Activated CD8-positive, alpha-beta T cell treated with anti-CD3 and anti-CD28 coated beads, Interleukin-2, amount 10 ng/mL, durations not matched to agents 7 days and 5 days (primary cell): ENCODE measurements at regions not wholly inside any gene's neighbourhood (a gene's known extent, or its start where the extent isn't known, plus 50 kb on each side); places are given as distances from the start of the nearest gene placed in this dataset.

ENCODE experiments used
- ATAC-seq: fragments of 150-1000 bp; cut with Tn5 transposase; one replicate; pipeline ENCODE4 v1.10.0; 2021; ENCODE audit warnings: moderate library complexity
- CTCF ChIA-PET: fragments of 350-600 bp; sonication (Branson Sonifier 250); formaldehyde crosslinking; loops from one replicate; lab custom pipeline; 2021; ENCODE audit warnings: antibody characterized with exemption; lab: Charles Lee
- POLR2A ChIA-PET: fragments of 350-600 bp; sonication (Branson Sonifier 250); formaldehyde crosslinking; loops from one replicate; lab custom pipeline; 2021; ENCODE audit warnings: antibody characterized with exemption; lab: Charles Lee
- DNase-seq: peaks from one replicate; pipeline ENCODE4 v3.0.0-alpha.2; 2020
- H3K27ac Mint-ChIP-seq: one replicate; pipeline ENCODE4 v1.8.0; 2021; ENCODE audit warnings: mild to moderate bottlenecking, mixed read lengths
- H3K27me3 Mint-ChIP-seq: one replicate; pipeline ENCODE4 v1.8.0; 2021; ENCODE audit warnings: low read depth, mixed read lengths
- H3K36me3 Mint-ChIP-seq: one replicate; pipeline ENCODE4 v1.8.0; 2021; ENCODE audit warnings: low read depth, mixed read lengths
- H3K4me1 Mint-ChIP-seq: one replicate; pipeline ENCODE4 v1.8.0; 2021; ENCODE audit warnings: low read depth, mixed read lengths
- H3K4me3 Mint-ChIP-seq: one replicate; pipeline ENCODE4 v1.8.0; 2021; ENCODE audit warnings: mild to moderate bottlenecking, mixed read lengths
- H3K9me3 Mint-ChIP-seq: one replicate; pipeline ENCODE4 v1.8.0; 2022; ENCODE audit warnings: mixed read lengths; ENCODE audit not compliant: insufficient read depth

DNA sequence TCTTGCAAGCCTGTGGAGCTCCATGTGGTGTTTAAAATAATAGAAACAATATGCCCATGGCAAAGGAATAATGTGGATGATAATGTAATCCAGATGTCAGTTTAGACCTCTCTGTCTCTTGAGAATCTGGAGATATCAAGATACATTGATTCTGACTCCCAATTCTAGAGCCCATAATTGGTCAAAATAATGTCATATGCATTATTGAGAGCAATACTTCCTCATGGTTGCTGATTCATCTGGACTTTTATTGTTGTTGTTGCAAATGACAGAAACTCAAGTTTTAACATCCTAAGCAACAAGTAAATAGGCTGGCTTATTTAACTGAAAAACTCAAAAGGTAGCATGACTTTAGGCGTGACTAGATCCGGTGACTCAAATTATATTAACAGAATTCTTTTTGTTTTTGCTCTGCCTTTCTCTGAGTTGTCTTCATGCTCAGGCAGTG is 152.1 kb downstream of the PCSK1 start:
- H3K36me3 Mint-ChIP-seq = no peaks in the 10 kb centered on the region
- ATAC-seq (no peak), DNase-seq (no peak)
- ChIA-PET POLR2A (no interaction called here), CTCF (no interaction called here)
- H3K4me3 Mint-ChIP-seq = no peak overlapping the region
- no peaks in the 10 kb centered on the region for H3K9me3 Mint-ChIP-seq
- H3K27me3 Mint-ChIP-seq = peaks cover 2% of the 10 kb centered on the region
- no peak overlapping the region for H3K27ac Mint-ChIP-seq
- peaks cover 2% of the 10 kb centered on the region for H3K4me1 Mint-ChIP-seq

DNA sequence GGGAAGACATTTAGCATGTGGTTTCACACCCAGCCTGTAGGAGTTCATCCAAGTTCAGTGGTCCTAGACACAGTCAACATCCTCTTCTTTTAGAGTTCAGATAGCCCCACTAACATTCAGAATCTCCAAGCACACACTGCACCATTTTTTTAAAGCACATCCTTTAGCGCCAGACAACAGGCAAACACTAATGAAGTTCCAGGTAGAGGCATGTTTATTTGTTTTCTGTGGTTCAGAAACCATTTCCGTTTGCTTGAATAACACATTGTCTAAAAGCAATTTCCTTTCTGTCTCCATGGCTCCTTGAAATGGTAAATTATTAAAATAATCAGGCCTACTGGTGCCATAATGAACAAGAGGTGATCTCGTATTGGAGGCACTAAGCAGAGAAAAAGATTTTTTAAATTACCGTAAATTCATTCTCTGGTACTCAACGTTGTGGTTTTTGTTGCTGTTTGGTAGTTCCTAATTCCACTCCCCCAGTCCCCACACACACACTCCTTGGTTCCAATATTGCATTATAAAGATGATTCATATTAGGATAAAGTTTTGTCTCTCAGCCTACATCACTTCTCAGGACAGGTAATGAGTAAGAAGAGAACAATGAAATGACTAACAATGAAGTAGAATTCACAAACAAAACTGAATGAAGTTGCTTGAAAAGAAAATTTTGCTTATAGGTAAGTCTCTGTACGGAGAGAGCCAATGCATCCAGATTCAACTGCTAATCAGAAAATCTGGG is 153.1 kb downstream of the PCSK1 start:
- Mint-ChIP-seq H3K9me3 (no peaks in the 10 kb centered on the region), H3K27ac (no peak overlapping the region), H3K36me3 (no peaks in the 10 kb centered on the region), H3K4me3 (no peak overlapping the region), H3K27me3 (peaks cover 2% of the 10 kb centered on the region), H3K4me1 (peaks cover 2% of the 10 kb centered on the region)
- DNase-seq (no peak), ATAC-seq (no peak)
- POLR2A ChIA-PET = no interaction called here
- CTCF ChIA-PET = no interaction called here

DNA sequence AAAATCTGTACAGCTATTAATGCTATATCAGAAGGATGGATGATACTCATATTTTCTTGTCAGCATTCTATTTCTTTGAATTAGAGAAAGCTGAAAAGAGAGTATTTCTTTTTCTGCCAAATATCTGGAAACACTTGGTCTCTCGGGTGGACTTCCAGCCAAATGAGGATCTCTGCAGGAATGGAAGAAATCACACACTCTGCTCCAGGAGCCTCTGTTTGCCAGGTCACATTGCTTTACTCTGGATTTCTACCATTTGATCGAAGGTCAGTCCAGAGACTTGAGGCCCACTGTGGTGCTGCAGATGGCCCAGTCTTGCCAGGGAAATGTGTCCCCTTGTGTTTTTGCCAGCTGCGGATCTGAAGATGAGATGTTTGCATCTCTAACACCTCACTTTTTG is 154.1 kb downstream of the PCSK1 start:
- ChIA-PET CTCF (no interaction called here), POLR2A (no interaction called here)
- no peaks in the 10 kb centered on the region for H3K9me3 Mint-ChIP-seq
- DNase-seq (no peak), ATAC-seq (no peak)
- H3K27ac Mint-ChIP-seq = no peak overlapping the region
- H3K4me3 Mint-ChIP-seq = no peak overlapping the region
- H3K4me1 Mint-ChIP-seq = peaks cover 2% of the 10 kb centered on the region
- no peaks in the 10 kb centered on the region for H3K36me3 Mint-ChIP-seq
- peaks cover 2% of the 10 kb centered on the region for H3K27me3 Mint-ChIP-seq

GRCh38 chr5:96275051-96275450 is 158.0 kb downstream of the PCSK1 start:
- no peaks in the 10 kb centered on the region for H3K9me3 Mint-ChIP-seq

DNA sequence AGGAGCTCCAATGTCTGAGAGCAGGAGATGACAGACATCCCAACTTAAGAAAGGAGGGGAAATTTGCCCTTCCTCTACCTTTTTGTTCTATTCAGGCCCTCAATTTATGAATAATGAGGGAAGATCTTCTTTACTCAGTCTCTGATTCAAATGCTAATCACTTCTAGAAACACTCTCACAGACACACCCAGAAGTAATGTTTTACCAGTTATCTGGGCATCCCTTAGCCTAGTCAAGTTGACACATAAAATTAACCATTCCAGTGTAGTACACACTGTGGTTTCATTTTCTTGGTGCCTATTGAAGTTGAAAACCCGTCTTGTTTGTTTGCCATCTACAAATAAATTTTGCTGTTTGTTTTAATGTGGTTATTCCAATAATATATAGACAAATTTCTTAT is 167.6 kb downstream of the PCSK1 start:
- CTCF ChIA-PET = no interaction called here
- Mint-ChIP-seq H3K27ac (no peak overlapping the region), H3K4me1 (no peaks in the 10 kb centered on the region), H3K9me3 (peaks cover 14% of the 10 kb centered on the region), H3K4me3 (no peak overlapping the region), H3K36me3 (no peaks in the 10 kb centered on the region), H3K27me3 (peaks cover 4% of the 10 kb centered on the region)
- ATAC-seq (no peak), DNase-seq (no peak)
- POLR2A ChIA-PET = interaction anchor here (0.7 kb wide), 1 partner anchor 10 kb away, joined by 3 read pairs; no protein-coding TSS in a partner anchor

More at GRCh38 chr5:96275051-96275450, 158.0 kb downstream of the PCSK1 start:
- no peak for ATAC-seq
- Mint-ChIP-seq H3K4me1 (peaks cover 2% of the 10 kb centered on the region), H3K36me3 (no peaks in the 10 kb centered on the region), H3K4me3 (no peak overlapping the region), H3K27ac (no peak overlapping the region), H3K27me3 (peaks cover 5% of the 10 kb centered on the region)
- ChIA-PET POLR2A (interaction anchor here (0.5 kb wide), 2 partner anchors 9 to 236 kb away, joined by 3 read pairs; no protein-coding TSS in a partner anchor), CTCF (no interaction called here)
- no peak for DNase-seq

GRCh38 chr5:96264047-96264446 is 169.0 kb downstream of the PCSK1 start:
- Mint-ChIP-seq H3K4me3 (no peak overlapping the region), H3K9me3 (peaks cover 14% of the 10 kb centered on the region), H3K27me3 (peaks cover 2% of the 10 kb centered on the region), H3K4me1 (no peaks in the 10 kb centered on the region), H3K27ac (no peak overlapping the region), H3K36me3 (no peaks in the 10 kb centered on the region)
- POLR2A ChIA-PET = no interaction called here
- DNase-seq (no peak), ATAC-seq (no peak)
- CTCF ChIA-PET = no interaction called here

DNA sequence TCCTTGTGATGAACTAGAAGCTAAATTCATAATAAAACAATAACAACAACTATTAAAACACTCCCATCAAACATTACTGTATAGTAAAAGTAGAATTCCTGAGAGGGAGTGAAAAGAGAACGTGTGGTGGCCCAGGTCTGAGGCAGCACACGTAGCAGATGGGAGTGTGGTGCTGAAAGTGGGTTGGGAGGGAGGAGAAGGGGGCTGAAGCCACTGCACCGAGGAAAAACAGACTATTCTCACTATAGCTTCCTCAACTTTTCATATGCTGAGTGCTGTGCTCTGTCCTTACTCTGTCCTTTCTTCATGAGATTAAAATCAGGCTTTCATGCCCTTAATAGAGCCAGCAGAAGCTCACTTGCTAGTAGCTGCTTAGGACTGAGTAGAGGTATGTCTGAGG is 170.9 kb downstream of the PCSK1 start:
- POLR2A ChIA-PET = interaction anchor here (0.7 kb wide), 1 partner anchor 141 kb away, joined by 4 read pairs; no protein-coding TSS in a partner anchor
- H3K36me3 Mint-ChIP-seq = no peaks in the 10 kb centered on the region
- no peak overlapping the region for H3K27ac Mint-ChIP-seq
- CTCF ChIA-PET = no interaction called here
- peaks cover 8% of the 10 kb centered on the region for H3K9me3 Mint-ChIP-seq
- no peak overlapping the region for H3K4me3 Mint-ChIP-seq
- no peak for DNase-seq
- ATAC-seq = no peak
- peaks cover 2% of the 10 kb centered on the region for H3K27me3 Mint-ChIP-seq
- no peaks in the 10 kb centered on the region for H3K4me1 Mint-ChIP-seq

DNA sequence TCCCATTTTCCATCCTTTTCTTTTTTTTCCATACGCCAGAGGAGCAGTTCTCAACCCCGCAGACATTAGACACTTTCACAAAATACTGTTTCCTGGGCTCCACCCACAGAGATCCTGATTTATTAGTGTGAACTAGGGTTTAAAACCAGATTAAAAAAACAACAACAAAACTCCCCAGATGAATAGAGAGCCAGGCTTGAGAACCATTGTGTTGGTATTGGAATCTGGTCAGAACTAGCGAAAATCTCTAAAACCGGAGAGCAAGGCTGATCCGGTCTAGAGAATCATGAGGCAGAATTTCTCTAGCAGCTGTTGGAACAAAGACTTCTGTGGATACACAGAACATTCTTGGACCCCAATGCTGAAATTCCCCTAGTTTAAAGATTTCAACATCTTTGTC is 173.0 kb downstream of the PCSK1 start:
- Mint-ChIP-seq H3K4me3 (no peak overlapping the region), H3K9me3 (no peaks in the 10 kb centered on the region), H3K27me3 (peaks cover 2% of the 10 kb centered on the region), H3K4me1 (no peaks in the 10 kb centered on the region), H3K27ac (no peak overlapping the region), H3K36me3 (no peaks in the 10 kb centered on the region)
- DNase-seq (no peak), ATAC-seq (no peak)
- ChIA-PET POLR2A (no interaction called here), CTCF (no interaction called here)

DNA sequence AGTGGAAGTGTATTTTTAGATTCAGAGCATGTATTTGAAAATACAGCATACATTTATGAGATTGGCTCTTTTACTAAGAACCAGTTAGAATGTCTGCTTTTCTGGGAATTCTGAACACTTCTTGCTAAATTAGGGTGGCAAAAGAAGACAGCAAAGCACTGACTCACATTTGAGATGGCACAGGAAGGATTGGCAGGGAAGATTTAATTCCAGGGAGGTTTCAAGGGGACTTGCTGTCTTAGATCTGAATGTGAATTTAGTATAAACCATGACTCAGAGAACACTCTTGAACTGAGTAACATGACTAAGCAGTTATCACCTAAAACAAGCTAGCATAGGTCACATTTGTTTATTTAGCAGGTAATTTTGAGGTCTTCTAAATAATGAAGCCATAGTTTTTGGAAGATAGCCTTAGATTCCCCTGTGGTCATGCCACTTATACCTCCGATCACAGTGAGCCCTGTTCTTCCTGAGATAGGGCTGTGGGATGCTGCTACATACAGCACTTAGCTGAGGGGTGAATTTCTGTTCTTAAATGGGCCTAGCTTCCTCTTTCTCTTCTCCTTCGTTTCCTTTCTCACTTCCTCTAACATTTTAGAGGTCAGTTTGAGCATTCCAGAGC is 173.8 kb downstream of the PCSK1 start:
- H3K27me3 Mint-ChIP-seq = peaks cover 4% of the 10 kb centered on the region
- no peak overlapping the region for H3K27ac Mint-ChIP-seq
- CTCF ChIA-PET = no interaction called here
- H3K4me3 Mint-ChIP-seq = no peak overlapping the region
- no peaks in the 10 kb centered on the region for H3K4me1 Mint-ChIP-seq
- DNase-seq (no peak), ATAC-seq (no peak)
- H3K36me3 Mint-ChIP-seq = no peaks in the 10 kb centered on the region
- POLR2A ChIA-PET = no interaction called here
- H3K9me3 Mint-ChIP-seq = no peaks in the 10 kb centered on the region

DNA sequence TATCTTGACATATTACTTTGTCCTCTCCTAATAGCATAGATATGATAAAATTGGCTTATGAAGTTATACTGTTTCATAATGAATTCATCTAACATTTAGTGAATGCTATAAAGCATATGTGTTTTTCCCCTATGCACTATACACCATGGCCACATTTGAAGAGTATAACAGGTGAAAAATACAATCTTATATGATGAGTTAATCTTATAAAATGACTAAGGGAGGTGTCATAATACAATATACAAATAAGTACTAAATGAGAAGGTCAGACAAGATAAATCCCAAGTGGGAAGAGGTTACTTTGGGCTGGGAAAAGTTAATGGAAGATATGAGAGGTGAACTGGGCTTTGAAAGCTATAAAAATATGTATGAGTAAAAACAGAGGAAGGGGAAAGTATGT is 174.4 kb downstream of the PCSK1 start:
- Mint-ChIP-seq H3K36me3 (no peaks in the 10 kb centered on the region), H3K4me1 (no peaks in the 10 kb centered on the region), H3K9me3 (no peaks in the 10 kb centered on the region), H3K27ac (no peak overlapping the region), H3K27me3 (peaks cover 2% of the 10 kb centered on the region), H3K4me3 (no peak overlapping the region)
- ChIA-PET POLR2A (no interaction called here), CTCF (no interaction called here)
- DNase-seq (no peak), ATAC-seq (no peak)

DNA sequence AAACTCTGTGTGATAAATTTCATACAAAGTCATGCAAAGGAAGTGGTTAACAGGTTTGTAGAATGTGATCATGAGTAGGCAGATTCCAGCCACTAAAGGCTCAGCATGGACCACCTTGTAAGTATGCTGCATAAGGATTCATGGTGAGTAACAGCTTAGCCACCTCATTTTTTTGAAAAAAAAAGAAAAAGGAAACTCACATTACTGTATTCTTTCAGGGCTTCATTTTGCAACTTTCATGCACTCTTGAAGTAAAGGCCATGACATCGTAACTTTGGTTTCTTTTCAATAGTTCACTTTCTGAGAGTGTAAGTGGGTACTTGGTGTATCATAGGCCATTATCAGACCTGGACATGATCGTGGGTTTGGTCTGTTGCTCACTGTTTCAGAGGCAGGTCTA is 175.1 kb downstream of the PCSK1 start:
- no peaks in the 10 kb centered on the region for H3K4me1 Mint-ChIP-seq

GRCh38 chr5:96256795-96257470 is 176.1 kb downstream of the PCSK1 start:
- Mint-ChIP-seq H3K27me3 (peaks cover 2% of the 10 kb centered on the region), H3K27ac (no peak overlapping the region), H3K9me3 (no peaks in the 10 kb centered on the region), H3K36me3 (no peaks in the 10 kb centered on the region), H3K4me3 (no peak overlapping the region), H3K4me1 (no peaks in the 10 kb centered on the region)
- ChIA-PET CTCF (no interaction called here), POLR2A (no interaction called here)
- ATAC-seq (no peak), DNase-seq (no peak)

More for the DNA sequence above, 175.1 kb downstream of the PCSK1 start:
- ChIA-PET POLR2A (no interaction called here), CTCF (no interaction called here)
- no peak overlapping the region for H3K27ac Mint-ChIP-seq
- H3K27me3 Mint-ChIP-seq = peaks cover 2% of the 10 kb centered on the region
- no peaks in the 10 kb centered on the region for H3K9me3 Mint-ChIP-seq
- H3K4me3 Mint-ChIP-seq = no peak overlapping the region
- ATAC-seq (no peak), DNase-seq (no peak)
- no peaks in the 10 kb centered on the region for H3K36me3 Mint-ChIP-seq
